GM18505 (cell line): ENCODE measurements at regions not wholly inside any gene's neighbourhood (a gene's known extent, or its start where the extent isn't known, plus 50 kb on each side); places are given as distances from the start of the nearest gene placed in this dataset.

Experiments
- ATAC-seq: cut with Tn5 transposase; IDR thresholded peaks from one replicate; pipeline ENCODE4 v1.9.1; 2021; ENCODE audit not compliant: unreplicated experiment
- POLR2A ChIP-seq: IDR thresholded peaks from 4 replicates; pipeline ENCODE4 v1.6.1; 2011; ENCODE audit warnings: borderline replicate concordance; ENCODE audit not compliant: insufficient read depth, insufficient read length; ENCODE audit errors: extremely low read depth

GRCh38 chr18:40995529-40995928, 959.5 kb upstream of the PIK3C3 start:
- TF ChIP-seq POLR2A: no peak
- no peak for ATAC-seq

DNA sequence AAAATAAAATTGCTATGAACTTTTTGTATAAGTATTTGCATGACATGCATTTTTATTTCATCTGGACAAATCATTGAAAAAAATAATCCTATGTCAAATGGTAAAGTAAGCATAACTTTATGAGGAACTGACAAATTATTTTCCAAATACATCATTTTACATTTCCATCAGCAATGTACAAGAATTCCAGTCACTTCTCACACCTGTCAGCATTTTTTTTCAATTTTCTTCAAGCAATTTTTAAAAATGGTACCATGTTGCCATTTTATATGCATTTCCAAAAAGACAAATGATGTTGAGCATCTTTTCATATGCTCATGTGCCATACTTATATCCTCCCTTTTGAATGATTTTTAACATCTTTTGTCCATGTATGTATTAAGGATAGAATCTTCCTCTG, 961.7 kb upstream of the PIK3C3 start:
- no peak for ATAC-seq
- no peak for TF ChIP-seq POLR2A

DNA sequence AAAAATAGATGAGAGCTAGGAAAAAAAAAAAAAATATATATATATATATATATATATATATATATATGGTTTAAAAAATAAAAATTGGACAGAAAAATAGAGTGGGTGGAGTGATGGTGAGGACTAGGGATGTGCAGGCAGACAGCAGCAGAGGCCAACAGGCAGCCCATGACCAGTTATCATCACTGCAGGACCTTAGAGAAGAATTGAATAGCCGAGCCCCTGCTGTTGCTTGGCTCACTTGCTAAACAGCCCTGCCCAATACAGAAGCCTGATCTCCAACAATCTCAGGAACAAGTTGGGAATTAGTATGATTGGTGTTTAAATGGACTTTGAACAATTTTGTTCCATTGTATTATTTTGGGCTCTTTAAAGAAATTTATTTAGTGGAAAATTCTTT, 967.5 kb upstream of the PIK3C3 start:
- ATAC-seq: no peak
- TF ChIP-seq POLR2A: no peak

DNA sequence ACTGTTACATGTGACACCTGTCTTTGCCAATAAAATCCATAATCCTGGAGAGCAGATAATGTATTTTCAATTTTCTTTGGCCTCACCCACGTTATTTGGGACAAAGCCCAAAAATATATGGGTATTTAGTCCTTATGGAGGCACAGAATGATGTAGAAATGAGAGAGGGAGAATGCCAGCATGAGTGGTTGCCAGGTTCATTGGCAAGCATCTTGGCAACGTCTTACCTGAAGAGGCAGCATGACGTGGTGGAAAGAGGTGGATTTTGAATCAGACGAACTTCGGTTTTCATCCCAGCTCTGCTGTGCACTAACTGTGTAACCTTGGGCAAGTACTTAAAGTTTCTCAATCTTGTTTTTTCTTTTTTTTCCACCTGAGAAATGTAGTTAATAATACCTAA, 969.6 kb upstream of the PIK3C3 start:
- ATAC-seq: no peak
- TF ChIP-seq POLR2A: no peak

- TF ChIP-seq POLR2A: no peak
- ATAC-seq: no peak
These were observed 970.2 kb upstream of the PIK3C3 start for GRCh38 chr18:40984856-40985255.

GRCh38 chr18:40983835-40984234, 971.2 kb upstream of the PIK3C3 start:
- TF ChIP-seq POLR2A: no peak

DNA sequence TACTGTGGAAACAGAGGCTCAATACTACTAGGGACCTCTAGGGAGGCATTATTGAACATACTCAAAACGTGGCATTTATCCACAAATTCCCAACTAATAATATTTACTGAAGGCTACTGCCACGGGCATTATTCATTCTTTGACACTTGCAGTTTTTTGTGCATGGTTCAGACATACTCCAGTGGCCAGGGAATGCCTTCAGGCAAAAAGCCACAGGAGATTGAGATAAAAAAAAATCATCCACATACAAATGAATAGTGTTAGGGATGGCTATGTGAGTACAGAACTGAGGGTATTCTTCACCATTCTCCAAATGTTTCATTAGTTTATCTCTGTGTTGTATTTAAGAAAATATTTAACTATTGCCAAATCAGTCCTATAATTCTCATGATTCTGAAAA, 974.9 kb upstream of the PIK3C3 start:
- ATAC-seq: no peak
- no peak for TF ChIP-seq POLR2A

More at GRCh38 chr18:40983835-40984234, 971.2 kb upstream of the PIK3C3 start:
- no peak for ATAC-seq

DNA sequence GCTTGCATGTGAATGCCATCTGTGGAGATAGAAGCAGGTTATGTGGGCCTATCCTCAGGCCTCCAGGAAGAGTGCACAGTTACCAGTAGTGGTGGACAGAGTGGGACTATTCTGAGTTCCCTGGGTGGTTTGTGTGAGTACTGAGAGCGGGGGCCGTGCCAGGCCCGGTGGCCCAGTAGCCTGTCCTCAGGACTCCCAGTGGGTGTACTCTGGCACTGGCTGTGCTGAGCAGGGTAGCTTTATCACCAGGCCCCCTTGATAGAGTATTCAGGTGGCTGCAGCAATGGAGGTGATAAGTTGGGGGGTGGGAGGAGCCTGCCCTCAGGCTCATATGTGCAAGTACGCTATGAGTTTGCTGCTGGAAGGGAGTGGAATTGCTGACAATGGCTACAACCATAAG, 979.0 kb upstream of the PIK3C3 start:
- no peak for TF ChIP-seq POLR2A
- no peak for ATAC-seq

GRCh38 chr18:40974448-40974847, 980.6 kb upstream of the PIK3C3 start:
- no peak for ATAC-seq
- TF ChIP-seq POLR2A: no peak

DNA sequence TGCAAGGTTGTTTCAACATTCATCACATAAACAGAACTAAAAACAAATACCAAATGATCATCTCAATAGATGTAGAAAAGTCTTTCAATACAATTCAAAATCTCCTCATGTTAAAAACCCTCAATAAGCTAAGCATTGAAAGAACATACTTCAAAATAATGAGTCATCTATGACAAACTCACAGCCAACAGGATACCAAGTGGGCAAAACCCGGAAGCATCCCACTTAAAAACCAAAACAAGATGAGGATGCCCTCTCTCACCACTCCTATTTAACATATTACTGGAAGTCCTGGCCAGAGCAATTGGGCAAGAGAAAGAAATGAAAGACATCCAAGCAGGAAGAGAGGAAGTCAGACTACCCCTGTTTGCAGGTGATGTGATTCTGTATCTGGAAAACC, 992.2 kb upstream of the PIK3C3 start:
- no peak for TF ChIP-seq POLR2A
- ATAC-seq: no peak

DNA sequence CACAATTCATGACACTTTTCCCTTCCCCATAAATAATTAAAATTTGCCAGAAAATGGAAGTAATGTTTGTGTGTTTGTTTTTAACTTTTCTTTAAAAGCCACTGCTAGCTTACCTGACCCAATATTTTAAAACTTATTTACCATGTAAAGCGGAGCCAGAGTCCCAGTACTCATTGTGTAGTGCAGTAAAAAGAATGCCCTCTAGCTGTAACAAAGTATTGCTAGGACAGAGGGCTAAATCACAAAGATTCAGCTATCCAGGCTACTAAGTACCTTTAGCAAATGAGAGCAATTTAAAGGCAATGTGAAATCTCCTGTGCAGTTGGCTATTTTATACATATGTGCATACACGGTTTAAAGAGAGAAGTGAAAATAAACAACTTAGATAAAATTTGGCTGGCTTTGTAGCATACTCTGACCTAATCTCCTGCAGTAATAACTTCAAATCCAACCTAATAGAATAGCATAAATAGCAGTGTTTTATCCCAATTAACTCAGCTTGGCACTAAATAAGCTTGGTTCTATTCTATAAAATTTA, 997.4 kb upstream of the PIK3C3 start:
- no peak for TF ChIP-seq POLR2A
- no peak for ATAC-seq

- no peak for ATAC-seq
- no peak for TF ChIP-seq POLR2A
These were observed 998.8 kb upstream of the PIK3C3 start for GRCh38 chr18:40956213-40956612.

- no peak for ATAC-seq
- TF ChIP-seq POLR2A: no peak
These were observed 999.7 kb upstream of the PIK3C3 start for GRCh38 chr18:40955351-40955750.

GRCh38 chr18:40949114-40949950, 1005.7 kb upstream of the PIK3C3 start:
- no peak for ATAC-seq
- no peak for TF ChIP-seq POLR2A
